H1 (cell line): ENCODE measurements at regions not wholly inside any gene's neighbourhood (a gene's known extent, or its start where the extent isn't known, plus 50 kb on each side); places are given as distances from the start of the nearest gene placed in this dataset.
A peak's percentile ranks its signal among the peaks of the same experiment; 100 is the strongest.

Experiments used
- CTCF ChIA-PET: fragments of 300-600 bp; sonication (Branson Sonifier 250); formaldehyde crosslinking; loops from one replicate; lab custom pipeline; 2021; ENCODE audit not compliant: partially characterized antibody; lab: Charles Lee
- POLR2A ChIA-PET: fragments of 300-600 bp; sonication (Branson Sonifier 250); formaldehyde crosslinking; loops from one replicate; lab custom pipeline; 2021; ENCODE audit warnings: inconsistent platforms; ENCODE audit not compliant: partially characterized antibody; lab: Charles Lee
- DNase-seq, 2 experiments: peaks; one replicate each; pipeline versions ENCODE4 v3.0.0 to v3.0.0-alpha.2; 2010 to 2022; ENCODE audit warnings: low spot score in 2 of 2, low read depth in 1 of 2, mixed read lengths in 1 of 2
- FAIRE-seq: peaks from 2 replicates; lab custom pipeline; 2011; peaks lifted over from hg19 to GRCh38; lab: Jason Lieb, UNC
- H2AFZ ChIP-seq: 2 replicates; pipeline ENCODE4 v1.8.1; 2012; ENCODE audit warnings: low read length, inconsistent platforms
- H2AK5ac ChIP-seq: 2 replicates; pipeline ENCODE4 v1.6.1; 2013; ENCODE audit warnings: low read depth, low read length
- H2BK120ac ChIP-seq: replicated peaks from 2 replicates; pipeline ENCODE3; 2013; ENCODE audit warnings: low read depth, low read length, inconsistent platforms
- H2BK12ac ChIP-seq: 2 replicates; pipeline ENCODE4 v1.6.1; 2013; ENCODE audit warnings: low read depth, low read length
- H2BK15ac ChIP-seq: 2 replicates; pipeline ENCODE4 v1.6.1; 2013; ENCODE audit warnings: low read length
- H2BK20ac ChIP-seq: 2 replicates; pipeline ENCODE4 v1.6.1; 2013; ENCODE audit warnings: low read length
- H2BK5ac ChIP-seq: 2 replicates; pipeline ENCODE4 v1.6.1; 2013; ENCODE audit warnings: low read depth, low read length
- H3K14ac ChIP-seq: 2 replicates; pipeline ENCODE4 v1.6.1; 2013; ENCODE audit warnings: inconsistent platforms; ENCODE audit not compliant: insufficient read length
- H3K18ac ChIP-seq: 2 replicates; pipeline ENCODE4 v1.6.1; 2013; ENCODE audit warnings: low read length; ENCODE audit errors: extremely low read depth
- H3K23ac ChIP-seq: 2 replicates; pipeline ENCODE4 v1.6.1; 2013; ENCODE audit warnings: inconsistent platforms; ENCODE audit not compliant: insufficient read length
- H3K23me2 ChIP-seq: 2 replicates; pipeline ENCODE4 v1.6.1; 2013; ENCODE audit warnings: low read depth, low read length
- H3K27ac ChIP-seq: 2 replicates; pipeline ENCODE4 v1.6.1; 2011; ENCODE audit warnings: low read depth, low read length, inconsistent platforms
- H3K27me3 ChIP-seq, 4 experiments: replicated peaks in 1 of 4; 1 replicate in 1 of 4; 2 replicates in 3 of 4; pipeline versions ENCODE4 v1.6.1 to v1.8.1; 2011 to 2013; ENCODE audit warnings: low read length in 3 of 4, mild to moderate bottlenecking in 3 of 4, inconsistent platforms in 2 of 4, mixed read lengths in 2 of 4, moderate library complexity in 1 of 4; ENCODE audit not compliant: control insufficient read depth in 3 of 4, insufficient read depth in 3 of 4; ENCODE audit errors: extremely low read depth in 1 of 4
- H3K36me3 ChIP-seq, 4 experiments: 2 replicates each; pipeline versions ENCODE4 v1.6.1 to v1.8.1; 2011 to 2013; ENCODE audit warnings: mild to moderate bottlenecking in 4 of 4, low read length in 3 of 4, moderate library complexity in 2 of 4, control low read depth in 1 of 4, inconsistent platforms in 1 of 4; ENCODE audit not compliant: insufficient read depth in 4 of 4, control insufficient read depth in 2 of 4
- H3K4ac ChIP-seq: replicated peaks from 2 replicates; pipeline ENCODE3; 2013; ENCODE audit warnings: low read length, low read depth, mixed read lengths, inconsistent platforms; ENCODE audit not compliant: insufficient read length
- H3K4me1 ChIP-seq, 4 experiments: replicated peaks in 1 of 4; 1 replicate in 1 of 4; 2 replicates in 3 of 4; pipeline versions ENCODE4 v1.6.1 to v1.8.1; 2011 to 2013; ENCODE audit warnings: low read length in 3 of 4, inconsistent platforms in 2 of 4, mixed read lengths in 1 of 4; ENCODE audit not compliant: insufficient read depth in 4 of 4, control insufficient read depth in 3 of 4
- H3K4me2 ChIP-seq, 2 experiments: 2 replicates each; pipeline versions ENCODE4 v1.6.1 to v1.8.1; 2011 to 2013; ENCODE audit warnings: low read depth in 2 of 2, low read length in 2 of 2, control low read depth in 1 of 2, inconsistent platforms in 1 of 2, mild to moderate bottlenecking in 1 of 2; ENCODE audit not compliant: insufficient read depth in 1 of 2
- H3K4me3 ChIP-seq, 4 experiments: fragments of 200-600, 300-600 bp in 1 of 4; sonication (generic), shearing (Covaris generic), sonication (Bioruptor Twin) in 1 of 4; 2 replicates each; pipeline versions ENCODE4 v1.5.1 to v1.8.1; 2011 to 2016; ENCODE audit warnings: low read length in 4 of 4, low read depth in 3 of 4, control low read depth in 2 of 4, inconsistent platforms in 2 of 4, mild to moderate bottlenecking in 2 of 4, mixed read lengths in 1 of 4, moderate library complexity in 1 of 4; ENCODE audit not compliant: insufficient read depth in 2 of 4; ENCODE audit errors: extremely low read depth in 1 of 4
- H3K56ac ChIP-seq: replicated peaks from 2 replicates; pipeline ENCODE3; 2013; ENCODE audit warnings: low read depth, mild to moderate bottlenecking, mixed read lengths, low read length, inconsistent platforms; ENCODE audit not compliant: insufficient read length
- H3K79me1 ChIP-seq: 2 replicates; pipeline ENCODE4 v1.6.1; 2013; ENCODE audit warnings: low read depth, low read length, control low read depth
- H3K79me2 ChIP-seq, 2 experiments: 2 replicates each; pipeline versions ENCODE4 v1.6.1 to v1.8.1; 2012 to 2013; ENCODE audit warnings: low read length in 2 of 2, mild to moderate bottlenecking in 2 of 2, inconsistent platforms in 1 of 2; ENCODE audit not compliant: insufficient read depth in 2 of 2, control insufficient read depth in 1 of 2
- H3K9ac ChIP-seq, 4 experiments: replicated peaks in 1 of 4; 1 replicate in 1 of 4; 2 replicates in 3 of 4; pipeline versions ENCODE4 v1.6.1 to v1.8.1; 2011 to 2013; ENCODE audit warnings: low read depth in 3 of 4, low read length in 3 of 4, control low read depth in 2 of 4, mild to moderate bottlenecking in 2 of 4, moderate library complexity in 2 of 4, inconsistent platforms in 1 of 4; ENCODE audit errors: extremely low read depth in 1 of 4
- H3K9me3 ChIP-seq, 2 experiments: 2 replicates each; pipeline versions ENCODE4 v1.6.1 to v1.8.1; 2012 to 2013; ENCODE audit warnings: mild to moderate bottlenecking in 2 of 2, moderate library complexity in 2 of 2, control low read depth in 1 of 2, inconsistent platforms in 1 of 2, low read depth in 1 of 2, low read length in 1 of 2, mixed read lengths in 1 of 2; ENCODE audit not compliant: insufficient read depth in 2 of 2
- H4K20me1 ChIP-seq, 2 experiments: replicated peaks in 1 of 2; 2 replicates each; pipeline versions ENCODE3 to v1.8.1; 2011 to 2013; ENCODE audit warnings: inconsistent platforms in 2 of 2, low read length in 2 of 2, mild to moderate bottlenecking in 1 of 2; ENCODE audit not compliant: insufficient read depth in 2 of 2, control insufficient read depth in 1 of 2
- H4K5ac ChIP-seq: 2 replicates; pipeline ENCODE4 v1.6.1; 2013; ENCODE audit warnings: low read length, low read depth, mixed read lengths, inconsistent platforms; ENCODE audit not compliant: insufficient read length
- H4K8ac ChIP-seq: 2 replicates; pipeline ENCODE4 v1.8.0; 2013; ENCODE audit warnings: mild to moderate bottlenecking, moderate library complexity, low read length, inconsistent platforms; ENCODE audit not compliant: insufficient read depth; ENCODE audit errors: extremely low read depth
- H4K91ac ChIP-seq: replicated peaks from 2 replicates; pipeline ENCODE3; 2013; ENCODE audit warnings: low read length, mixed read lengths, inconsistent platforms; ENCODE audit not compliant: insufficient read length
- HDAC2 ChIP-seq, 2 experiments: fragments of 300-600 bp in 1 of 2; sonication (generic) in 1 of 2; IDR thresholded peaks; 2 replicates each; pipeline ENCODE4 v1.6.1; 2011 to 2012; ENCODE audit warnings: low read depth in 2 of 2, low read length in 2 of 2, mild to moderate bottlenecking in 2 of 2, moderate library complexity in 2 of 2, borderline replicate concordance in 1 of 2, inconsistent platforms in 1 of 2
- NANOG ChIP-seq: IDR thresholded peaks from 2 replicates; pipeline ENCODE4 v1.6.1; 2011; ENCODE audit warnings: low read length, low read depth, mild to moderate bottlenecking, inconsistent platforms; ENCODE audit not compliant: insufficient read depth, poor library complexity, severe bottlenecking
- PHF8 ChIP-seq: fragments of 200-600 bp; sonication (generic); conservative IDR thresholded peaks from 2 replicates; pipeline ENCODE4 v1.7.1; 2012; ENCODE audit warnings: low read depth, mild to moderate bottlenecking, inconsistent platforms, low read length, moderate library complexity
- POU5F1 ChIP-seq: IDR thresholded peaks from 2 replicates; pipeline ENCODE4 v1.6.1; 2011; ENCODE audit warnings: low read depth, mild to moderate bottlenecking, low read length, moderate library complexity
- RFX5 ChIP-seq: IDR thresholded peaks from 2 replicates; pipeline ENCODE4 v1.6.1; 2011; ENCODE audit warnings: low read depth, low read length, improper control_type of control experiment, borderline replicate concordance
- RXRA ChIP-seq: IDR thresholded peaks from 2 replicates; pipeline ENCODE4 v1.6.1; 2011; ENCODE audit warnings: low read depth, mild to moderate bottlenecking, low read length, moderate library complexity; ENCODE audit not compliant: insufficient read depth
- SP2 ChIP-seq: IDR thresholded peaks from 2 replicates; pipeline ENCODE4 v1.6.1; 2012; ENCODE audit warnings: mild to moderate bottlenecking, low read length, inconsistent platforms
- TCF12 ChIP-seq: IDR thresholded peaks from 2 replicates; pipeline ENCODE4 v1.6.1; 2011; ENCODE audit warnings: low read depth, mild to moderate bottlenecking, low read length
- YY1 ChIP-seq: IDR thresholded peaks from 2 replicates; pipeline ENCODE4 v1.6.1; 2011; ENCODE audit warnings: low read depth, mild to moderate bottlenecking, low read length
- WGBS, 2 experiments: shearing (Covaris generic) in 1 of 2; methylation state at CpG; one replicate each; pipeline versions ENCODE4 v1.1.6 to v1.1.7; 2013 to 2015; ENCODE audit warnings: low lambda C conversion rate in 2 of 2, mixed read lengths in 2 of 2, inconsistent platforms in 1 of 2, low coverage in 1 of 2, missing lambda C conversion rate in 1 of 2; ENCODE audit not compliant: insufficient replicate concordance in 2 of 2, insufficient coverage in 1 of 2, insufficient read length in 1 of 2; ENCODE audit errors: extremely low coverage in 1 of 2, missing lambda C conversion rate in 1 of 2; 5-methylcytosine and 5-hydroxymethylcytosine counted together

- FAIRE-seq (peak; percentile 58), DNase-seq (peak in 1 of 2 experiments; percentile 46)
- peak overlapping the region; percentile 44 for H3K4ac ChIP-seq
- no peak overlapping the region for H3K56ac ChIP-seq
- H3K9me3 ChIP-seq: no peaks in the 10 kb centered on the region
- ChIA-PET CTCF (interaction anchor here (0.8 to 1.2 kb wide), 2 partner anchors 12 to 140 kb away, joined by 3 to 7 read pairs; no protein-coding TSS in a partner anchor), POLR2A (no interaction called here)
- H3K23me2 ChIP-seq: no peaks in the 10 kb centered on the region
- no peaks in the 10 kb centered on the region; a peak in 2 of 7 replicates for H3K27me3 ChIP-seq
- H3K79me1 ChIP-seq: no peaks in the 10 kb centered on the region
- 60% methylated on average over 1 of the region's 1 CpG; no CpG with 5 or more reads in 1 of the 2 experiments for WGBS, 2 experiments
- peaks cover 0 to 9% (median 2%) of the 10 kb centered on the region in 4 experiments; a peak in 4 of 7 replicates for H3K4me1 ChIP-seq
- no peaks in the 10 kb centered on the region for H3K36me3 ChIP-seq
- H3K4me3 ChIP-seq: peak overlapping the region in 1 of 4 experiments; percentile 20; a peak in 2 of 8 replicates
- no peak overlapping the region for H2BK12ac ChIP-seq
- H4K8ac ChIP-seq: no peak overlapping the region
- no peak overlapping the region for H2BK15ac ChIP-seq
- H3K23ac ChIP-seq: no peak overlapping the region
- no peak overlapping the region for H2AK5ac ChIP-seq
- H2AFZ ChIP-seq: no peak overlapping the region
- no peak overlapping the region for H3K18ac ChIP-seq
- no peak overlapping the region for H4K91ac ChIP-seq
- H2BK120ac ChIP-seq: no peak overlapping the region
- no peak overlapping the region for H2BK20ac ChIP-seq
- H4K5ac ChIP-seq: no peak overlapping the region
- H3K79me2 ChIP-seq: no peaks in the 10 kb centered on the region
- H3K9ac ChIP-seq: no peak overlapping the region
- no peak overlapping the region for H2BK5ac ChIP-seq
- peak overlapping the region; percentile 35 to 50; a peak in 3 of 4 replicates for H3K4me2 ChIP-seq
- no peak overlapping the region for H3K14ac ChIP-seq
- peaks cover 0 to 2% of the 10 kb centered on the region in 2 experiments for H4K20me1 ChIP-seq
- no peak overlapping the region for H3K27ac ChIP-seq
- TF ChIP-seq HDAC2 (IDR thresholded peaks at IDR 0.05; ENCODE audit: borderline replicate concordance in 1 of 2, low read depth in 2 of 2, low read length in 2 of 2): peak in 1 of 2 experiments; percentile 44; a peak in 1 of 4 replicates
- no peak for TF ChIP-seq TCF12
- 0 out of 2 replicates have a peak, but pooled peaks have one; percentile 27 for TF ChIP-seq YY1
- no peak for TF ChIP-seq RFX5
- no peak for TF ChIP-seq RXRA
- no peak for TF ChIP-seq SP2
- TF ChIP-seq POU5F1: peak; percentile 69; the same call in 1 of the 2 replicates
- peak; percentile 77 for TF ChIP-seq NANOG
- no peak for TF ChIP-seq PHF8
Measured at GRCh38 chr16:62404842-62405611, 368.8 kb upstream of the CDH8 start.
